ENCODE measurements at regions not wholly inside any gene's neighbourhood (a gene's known extent, or its start where the extent isn't known, plus 50 kb on each side); places are given as distances from the start of the nearest gene placed in this dataset.

GRCh38 chr2:191740016-191740419 is 62.1 kb downstream of the NABP1 start:
- TF ChIP-seq CTCF (IDR thresholded peaks at IDR 0.05 in 4 of 5, conservative IDR thresholded peaks at IDR 0.05 in 1 of 5) = no peak
- no peak for TF ChIP-seq POLR2A (IDR thresholded peaks at IDR 0.05)
